ENCODE measurements at regions not wholly inside any gene's neighbourhood (a gene's known extent, or its start where the extent isn't known, plus 50 kb on each side); places are given as distances from the start of the nearest gene placed in this dataset.

GRCh38 chr16:35399133-35399532 is 1939.7 kb downstream of the TP53TG3F start:
- no peak for DNase-seq

- no peak for DNase-seq
Measured at GRCh38 chr16:35404273-35404672, 1944.9 kb downstream of the TP53TG3F start.

GRCh38 chr16:35405526-35405925 is 1946.1 kb downstream of the TP53TG3F start:
- DNase-seq = no peak

- no peak for DNase-seq
Measured at GRCh38 chr16:35409503-35409902, 1950.1 kb downstream of the TP53TG3F start.

GRCh38 chr16:35410438-35410837 is 1951.0 kb downstream of the TP53TG3F start:
- DNase-seq = no peak

GRCh38 chr16:35411156-35411555 is 1951.7 kb downstream of the TP53TG3F start:
- DNase-seq = no peak

GRCh38 chr16:35414139-35414538 is 1954.7 kb downstream of the TP53TG3F start:
- no peak for DNase-seq

- no peak for DNase-seq
Measured at GRCh38 chr16:35414563-35414962, 1955.2 kb downstream of the TP53TG3F start.

- no peak for DNase-seq
Measured at GRCh38 chr16:35425270-35425669, 1965.9 kb downstream of the TP53TG3F start.

GRCh38 chr16:35431829-35432663 is 1972.6 kb downstream of the TP53TG3F start:
- peak; percentile 6 for DNase-seq

- no peak for DNase-seq
Measured at GRCh38 chr16:35440875-35441274, 1981.5 kb downstream of the TP53TG3F start.

GRCh38 chr16:35447010-35447558 is 1987.7 kb downstream of the TP53TG3F start:
- no peak for DNase-seq

GRCh38 chr16:35449663-35450062 is 1990.3 kb downstream of the TP53TG3F start:
- no peak for DNase-seq

GRCh38 chr16:35450648-35451047 is 1991.2 kb downstream of the TP53TG3F start:
- no peak for DNase-seq

- no peak for DNase-seq
Measured at GRCh38 chr16:35452471-35452870, 1993.1 kb downstream of the TP53TG3F start.

GRCh38 chr16:35463358-35463757 is 2003.9 kb downstream of the TP53TG3F start:
- DNase-seq = no peak

- DNase-seq = no peak
Measured at GRCh38 chr16:35480361-35480760, 2020.9 kb downstream of the TP53TG3F start.

GRCh38 chr16:35480988-35481387 is 2021.6 kb downstream of the TP53TG3F start:
- DNase-seq = no peak

GRCh38 chr16:35485915-35486314 is 2026.5 kb downstream of the TP53TG3F start:
- no peak for DNase-seq

- no peak for DNase-seq
Measured at GRCh38 chr16:35492225-35492624, 2032.8 kb downstream of the TP53TG3F start.

- DNase-seq = no peak
Measured at GRCh38 chr16:35497399-35497798, 2038.0 kb downstream of the TP53TG3F start.

GRCh38 chr16:35506018-35506897 is 2046.8 kb downstream of the TP53TG3F start:
- DNase-seq = no peak

- DNase-seq = no peak
Measured at GRCh38 chr16:35506898-35507194, 2047.4 kb downstream of the TP53TG3F start.

- DNase-seq = no peak
Measured at GRCh38 chr16:35510701-35511100, 2051.3 kb downstream of the TP53TG3F start.
